A549 (cell line): ENCODE measurements at regions not wholly inside any gene's neighbourhood (a gene's known extent, or its start where the extent isn't known, plus 50 kb on each side); places are given as distances from the start of the nearest gene placed in this dataset.

ENCODE experiments used
- ATAC-seq, 2 experiments: fragments of 200-7000 bp in 1 of 2; fragments of >200 bp in 1 of 2; cut with Nextera tagmentation in 1 of 2; cut with Tn5 transposase in 1 of 2; 3 replicates each; pipeline versions ENCODE4 v1.8.0 to v1.9.1; 2018 to 2020; ENCODE audit warnings: mild to moderate bottlenecking in 1 of 2, moderate library complexity in 1 of 2
- CTCF ChIA-PET: fragments of 300-600 bp; sonication (Branson Sonifier 250); formaldehyde crosslinking; extraction: SDS; loops from one replicate; lab custom pipeline; 2021; ENCODE audit warnings: antibody characterized with exemption, inconsistent platforms; lab: Yijun Ruan, JAX
- POLR2A ChIA-PET: fragments of 350-600 bp; formaldehyde crosslinking; extraction: SDS; loops from one replicate; lab custom pipeline; 2021; ENCODE audit warnings: antibody characterized with exemption, inconsistent platforms; lab: Yijun Ruan, JAX
- DNase-seq, 2 experiments: peaks; one replicate each; pipeline versions ENCODE4 v3.0.0 to v3.0.0-alpha.2; 2011 to 2016; ENCODE audit warnings: low read depth in 1 of 2, low spot score in 1 of 2
- FAIRE-seq: peaks from 2 replicates; lab custom pipeline; 2011; peaks lifted over from hg19 to GRCh38; lab: Jason Lieb, UNC
- H3K27ac ChIP-seq, 2 experiments: fragments of >200 bp; sonication (Bioruptor Twin); formaldehyde crosslinking; 3 replicates each; pipeline ENCODE4 v1.5.1; 2016 to 2017
- H3K4me1 ChIP-seq: fragments of >200 bp; sonication (Bioruptor Twin); formaldehyde crosslinking; 3 replicates; pipeline ENCODE4 v1.6.1; 2016
- H3K4me2 ChIP-seq: fragments of >200 bp; sonication (Bioruptor Twin); formaldehyde crosslinking; 3 replicates; pipeline ENCODE4 v1.6.1; 2016
- H3K4me3 ChIP-seq: fragments of >200 bp; sonication (Bioruptor Twin); formaldehyde crosslinking; 3 replicates; pipeline ENCODE4 v1.5.1; 2016
- H3K9me3 ChIP-seq: fragments of >200 bp; sonication (Bioruptor Twin); formaldehyde crosslinking; 3 replicates; pipeline ENCODE4 v1.6.1; 2016
- ATOH8 ChIP-seq: fragments of 250-450 bp; sonication (Bioruptor Pico); IDR thresholded peaks from 2 replicates; pipeline ENCODE4 v1.5.0; 2020; ENCODE audit warnings: low read depth, mild to moderate bottlenecking, moderate library complexity
- CBX8 ChIP-seq: fragments of 200-600 bp; sonication (generic); IDR thresholded peaks from 2 replicates; pipeline ENCODE4 v1.6.1; 2016
- CEBPB ChIP-seq, 2 experiments: fragments of >200 bp in 1 of 2; sonication (Bioruptor Twin) in 1 of 2; formaldehyde crosslinking in 1 of 2; IDR thresholded peaks; 2 replicates each; pipeline ENCODE4 v1.6.1; 2012 to 2016
- CHD4 ChIP-seq: fragments of 200-600 bp; sonication (generic); IDR thresholded peaks from 2 replicates; pipeline ENCODE4 v1.6.1; 2016; ENCODE audit warnings: antibody characterized with exemption, mild to moderate bottlenecking, borderline replicate concordance
- EHF ChIP-seq: fragments of 250-450 bp; sonication (Bioruptor Pico); IDR thresholded peaks from 2 replicates; pipeline ENCODE4 v1.5.0; 2020; ENCODE audit warnings: mild to moderate bottlenecking
- EHMT2 ChIP-seq: fragments of 200-600 bp; sonication (generic); IDR thresholded peaks from 2 replicates; pipeline ENCODE4 v1.6.1; 2016; ENCODE audit warnings: antibody characterized with exemption, low read depth, mild to moderate bottlenecking, moderate library complexity
- FOSB ChIP-seq: fragments of 250-450 bp; sonication (Bioruptor Pico); IDR thresholded peaks from 2 replicates; pipeline ENCODE4 v1.5.0; 2020; ENCODE audit warnings: mild to moderate bottlenecking, moderate library complexity
- FOXS1 ChIP-seq: fragments of 250-450 bp; sonication (Bioruptor Pico); IDR thresholded peaks from 2 replicates; pipeline ENCODE4 v1.5.0; 2020; ENCODE audit warnings: mild to moderate bottlenecking, moderate library complexity
- HDAC2 ChIP-seq: fragments of 200-600 bp; sonication (generic); IDR thresholded peaks from 2 replicates; pipeline ENCODE4 v1.6.1; 2016
- HES2 ChIP-seq: fragments of >200 bp; sonication (Bioruptor Twin); formaldehyde crosslinking; IDR thresholded peaks from 2 replicates; pipeline ENCODE4 v1.6.1; 2016
- HOXA7 ChIP-seq: fragments of 250-450 bp; sonication (Bioruptor Pico); IDR thresholded peaks from 2 replicates; pipeline ENCODE4 v1.5.0; 2020; ENCODE audit warnings: mild to moderate bottlenecking, moderate library complexity
- JUNB ChIP-seq: fragments of >200 bp; sonication (Bioruptor Twin); formaldehyde crosslinking; IDR thresholded peaks from 2 replicates; pipeline ENCODE4 v1.6.1; 2016
- KDM1A ChIP-seq: fragments of 200-600 bp; sonication (generic); IDR thresholded peaks from 2 replicates; pipeline ENCODE4 v1.6.1; 2016; ENCODE audit warnings: low read depth, mild to moderate bottlenecking
- KDM5A ChIP-seq: fragments of 200-600 bp; sonication (generic); IDR thresholded peaks from 2 replicates; pipeline ENCODE4 v1.6.1; 2016; ENCODE audit warnings: antibody characterized with exemption, mild to moderate bottlenecking
- MAX ChIP-seq: IDR thresholded peaks from 2 replicates; pipeline ENCODE4 v1.6.1; 2012
- MAZ ChIP-seq: fragments of 150-350 bp; IDR thresholded peaks from 2 replicates; pipeline ENCODE4 v1.6.1; 2014; ENCODE audit warnings: antibody characterized with exemption, low read depth, low read length, borderline replicate concordance
- MYC ChIP-seq: IDR thresholded peaks from 2 replicates; pipeline ENCODE4 v1.6.1; 2012; ENCODE audit warnings: mild to moderate bottlenecking, inconsistent platforms, low read length, improper control_type of control experiment, borderline replicate concordance
- NPAS2 ChIP-seq: fragments of 250-450 bp; sonication (Bioruptor Pico); IDR thresholded peaks from 2 replicates; pipeline ENCODE4 v1.8.0; 2022; ENCODE audit warnings: mild to moderate bottlenecking, moderate library complexity, borderline replicate concordance
- RNF2 ChIP-seq: fragments of 200-600 bp; sonication (generic); IDR thresholded peaks from 2 replicates; pipeline ENCODE4 v1.6.1; 2016; ENCODE audit warnings: low read depth, mild to moderate bottlenecking, antibody characterized with exemption, moderate library complexity, borderline replicate concordance
- SREBF2 ChIP-seq: fragments of 450-650 bp; IDR thresholded peaks from 2 replicates; pipeline ENCODE4 v1.6.1; 2014; ENCODE audit warnings: mild to moderate bottlenecking, moderate library complexity
- ZC3H11A ChIP-seq: fragments of 450-650 bp; IDR thresholded peaks from 2 replicates; pipeline ENCODE4 v1.6.1; 2014; ENCODE audit warnings: antibody characterized with exemption, mild to moderate bottlenecking
- ZNF302 ChIP-seq: fragments of 250-450 bp; sonication (Bioruptor Pico); IDR thresholded peaks from 2 replicates; pipeline ENCODE4 v1.9.0; 2021; ENCODE audit warnings: inconsistent platforms, mild to moderate bottlenecking, moderate library complexity
- ZSCAN20 ChIP-seq: fragments of 250-450 bp; sonication (Bioruptor Pico); IDR thresholded peaks from 2 replicates; pipeline ENCODE4 v1.8.0; 2022; ENCODE audit warnings: mild to moderate bottlenecking, moderate library complexity
- WGBS: methylation state at CpG from one replicate; pipeline ENCODE4 v1.1.6; 2017; ENCODE audit errors: missing lambda C conversion rate; 5-methylcytosine and 5-hydroxymethylcytosine counted together
- TF ChIP-seq, protein P1 (sequence below): fragments of >200 bp; sonication (Bioruptor Twin); formaldehyde crosslinking; IDR thresholded peaks from 3 replicates; pipeline ENCODE4 v1.6.1; 2016
- TF ChIP-seq, protein P2 (sequence below): IDR thresholded peaks from 2 replicates; pipeline ENCODE4 v1.6.1; 2012; ENCODE audit warnings: low read depth, borderline replicate concordance

- TF ChIP-seq KDM1A (no peak), ZSCAN20 (CRISPR knock-in tag) (no peak), CHD4 (no peak), ZC3H11A (no peak), ZNF302 (CRISPR knock-in tag) (no peak), HOXA7 (CRISPR knock-in tag) (no peak)
- TF ChIP-seq, protein P1, sequence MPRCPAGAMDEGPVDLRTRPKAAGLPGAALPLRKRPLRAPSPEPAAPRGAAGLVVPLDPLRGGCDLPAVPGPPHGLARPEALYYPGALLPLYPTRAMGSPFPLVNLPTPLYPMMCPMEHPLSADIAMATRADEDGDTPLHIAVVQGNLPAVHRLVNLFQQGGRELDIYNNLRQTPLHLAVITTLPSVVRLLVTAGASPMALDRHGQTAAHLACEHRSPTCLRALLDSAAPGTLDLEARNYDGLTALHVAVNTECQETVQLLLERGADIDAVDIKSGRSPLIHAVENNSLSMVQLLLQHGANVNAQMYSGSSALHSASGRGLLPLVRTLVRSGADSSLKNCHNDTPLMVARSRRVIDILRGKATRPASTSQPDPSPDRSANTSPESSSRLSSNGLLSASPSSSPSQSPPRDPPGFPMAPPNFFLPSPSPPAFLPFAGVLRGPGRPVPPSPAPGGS: no peak
- TF ChIP-seq, protein P2, sequence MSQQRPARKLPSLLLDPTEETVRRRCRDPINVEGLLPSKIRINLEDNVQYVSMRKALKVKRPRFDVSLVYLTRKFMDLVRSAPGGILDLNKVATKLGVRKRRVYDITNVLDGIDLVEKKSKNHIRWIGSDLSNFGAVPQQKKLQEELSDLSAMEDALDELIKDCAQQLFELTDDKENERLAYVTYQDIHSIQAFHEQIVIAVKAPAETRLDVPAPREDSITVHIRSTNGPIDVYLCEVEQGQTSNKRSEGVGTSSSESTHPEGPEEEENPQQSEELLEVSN: no peak
Observed at GRCh38 chr12:125254856-125255255, 189.6 kb downstream of the AACS start (continued).

- 24% methylated on average over 12 of the region's 12 CpGs for WGBS
- no peak overlapping the region for H3K4me3 ChIP-seq
- TF ChIP-seq FOSB (no peak), MAX (no peak), EHF (CRISPR knock-in tag) (no peak), KDM5A (no peak), HES2 (no peak), RNF2 (no peak), EHMT2 (no peak), JUNB (no peak)
- DNase-seq (no peak), FAIRE-seq (no peak), ATAC-seq (no peak)
- H3K9me3 ChIP-seq: no peaks in the 10 kb centered on the region; the same call in 2 of the 3 replicates
- ChIA-PET CTCF (no interaction called here), POLR2A (no interaction called here)
- no peak overlapping the region for H3K4me2 ChIP-seq
- no peak overlapping the region for H3K27ac ChIP-seq
- no peaks in the 10 kb centered on the region for H3K4me1 ChIP-seq
Observed at GRCh38 chr12:125255935-125256633, 190.8 kb downstream of the AACS start.

- POLR2A ChIA-PET: no interaction called here
Observed at GRCh38 chr12:125256634-125256936, 191.3 kb downstream of the AACS start.

More at GRCh38 chr12:125256634-125256936, 191.3 kb downstream of the AACS start:
- H3K4me2 ChIP-seq: no peak overlapping the region
- CTCF ChIA-PET: no interaction called here
- no peaks in the 10 kb centered on the region for H3K4me1 ChIP-seq
- WGBS: 11% methylated on average over 3 of the region's 3 CpGs
- FAIRE-seq (no peak), ATAC-seq (no peak), DNase-seq (no peak)
- H3K27ac ChIP-seq: no peak overlapping the region
- no peak for TF ChIP-seq ATOH8
- no peak for TF ChIP-seq MAZ
- TF ChIP-seq FOXS1 (CRISPR knock-in tag): no peak
- no peak for TF ChIP-seq ZNF302 (CRISPR knock-in tag)
- TF ChIP-seq, protein P2: no peak
- no peak for TF ChIP-seq HDAC2
- TF ChIP-seq CBX8: no peak
- TF ChIP-seq NPAS2 (CRISPR knock-in tag): no peak
- no peak for TF ChIP-seq KDM1A
- no peak for TF ChIP-seq CEBPB (IDR thresholded peaks at IDR 0.05)
- no peak for TF ChIP-seq SREBF2
- no peak for TF ChIP-seq JUNB
- TF ChIP-seq MAX: no peak
- no peak for TF ChIP-seq MYC
- TF ChIP-seq HOXA7 (CRISPR knock-in tag): no peak
- no peaks in the 10 kb centered on the region; the same call in 2 of the 3 replicates for H3K9me3 ChIP-seq
- no peak overlapping the region for H3K4me3 ChIP-seq
